GM04503 (cell line): ENCODE measurements at regions not wholly inside any gene's neighbourhood (a gene's known extent, or its start where the extent isn't known, plus 50 kb on each side); places are given as distances from the start of the nearest gene placed in this dataset.
"Not testable (repeated sequence)": the region's sequence is repeated elsewhere in the genome, so short reads cannot be mapped to it uniquely, and the experiment has no call there.

Experiments used
- DNase-seq: peaks from one replicate; pipeline ENCODE4 v3.0.0-alpha.2; 2012; ENCODE audit warnings: low read depth

DNA sequence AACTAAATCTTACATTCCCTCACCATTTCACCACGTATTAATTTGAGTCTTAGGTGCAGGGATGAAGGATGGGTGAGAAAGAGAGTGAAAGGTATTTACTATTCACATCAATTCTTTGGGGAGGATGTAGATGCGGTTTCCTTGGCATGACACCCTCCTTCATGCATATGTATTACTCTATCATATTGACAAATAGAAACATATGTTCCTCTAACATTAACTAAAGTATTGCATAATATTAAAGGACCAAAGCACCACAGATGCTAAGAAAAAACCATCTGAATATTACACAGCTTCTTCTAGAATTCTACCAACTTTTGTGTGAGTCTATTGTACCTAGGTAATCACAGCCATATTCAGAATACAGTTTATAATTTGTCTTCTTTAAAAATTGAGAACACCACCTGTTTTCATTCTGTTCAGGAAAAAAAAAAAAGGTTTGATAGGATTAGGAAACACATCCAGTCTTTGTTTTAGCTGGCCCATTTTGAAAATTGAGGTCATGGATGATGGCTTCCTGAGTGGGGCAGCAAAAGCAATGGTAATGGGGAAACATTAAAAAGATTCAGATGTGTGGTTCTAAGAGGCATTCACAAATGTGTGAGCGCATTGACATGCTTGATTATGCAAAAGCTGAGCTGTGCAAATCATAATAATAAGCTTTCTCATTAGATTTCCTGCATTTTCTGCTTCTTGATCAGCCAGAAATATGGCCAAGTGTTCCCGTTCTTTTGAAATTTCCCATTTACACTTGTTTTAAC lies 1011.5 kb upstream of the NUDT12 start:
- no peak for DNase-seq

DNA sequence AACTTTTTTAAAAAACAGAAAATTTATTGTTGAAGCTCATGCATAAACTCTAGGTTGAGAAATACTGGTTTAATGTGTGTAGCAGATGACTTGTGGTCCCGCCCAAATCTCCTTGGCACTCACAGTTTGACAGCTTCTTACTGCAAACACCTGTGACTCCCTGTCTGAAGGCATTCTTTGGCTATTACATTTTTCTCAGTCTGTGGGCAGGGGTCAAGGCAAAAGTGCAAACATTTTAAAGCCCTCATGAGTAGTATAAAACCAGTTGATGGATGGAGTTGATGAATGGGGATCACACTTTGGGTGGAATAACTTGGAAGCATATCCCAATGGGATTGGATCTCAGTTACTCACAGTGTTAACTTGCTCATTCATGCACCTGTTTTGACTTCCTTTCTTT lies 1007.0 kb upstream of the NUDT12 start:
- DNase-seq: no peak

DNA sequence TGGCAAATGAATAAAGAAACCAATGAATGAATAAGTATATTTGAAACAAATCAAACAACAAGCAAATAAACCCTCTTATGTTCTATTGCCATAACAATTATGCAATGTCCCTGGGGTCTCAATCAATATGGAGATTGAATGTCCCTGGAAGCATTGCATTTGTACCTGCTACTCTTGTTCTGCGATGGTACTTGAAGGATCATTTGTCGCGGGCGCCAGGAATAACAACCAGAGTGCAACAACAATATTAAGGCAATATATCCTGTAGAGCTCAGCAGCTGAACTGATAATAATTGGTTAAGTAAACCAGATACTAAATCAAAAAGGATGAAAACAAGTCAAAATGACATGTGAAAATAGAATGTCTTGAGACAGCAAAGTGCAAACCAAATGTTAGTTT lies 1001.9 kb upstream of the NUDT12 start:
- DNase-seq: no peak

DNA sequence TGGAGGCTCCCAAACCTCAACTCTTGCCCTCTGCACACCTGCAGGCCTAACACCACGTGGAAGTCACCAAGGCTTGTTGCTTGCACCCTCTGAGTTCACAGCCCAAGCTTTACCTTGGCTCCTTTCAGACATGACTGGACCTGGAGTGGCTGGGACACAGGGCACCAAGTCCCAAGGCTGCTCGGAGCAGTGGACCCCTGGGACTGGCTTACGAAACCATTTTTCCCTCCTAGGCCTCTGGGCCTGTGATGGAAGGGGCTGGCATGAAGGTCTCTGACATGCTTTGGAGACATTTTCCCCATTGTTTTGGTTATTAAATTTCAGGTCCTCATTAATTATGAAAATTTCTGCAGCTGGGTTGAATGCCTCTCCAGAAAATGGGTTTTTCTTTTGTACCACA lies 994.4 kb upstream of the NUDT12 start:
- DNase-seq: no peak

- DNase-seq: no peak
Measured at GRCh38 chr5:104551628-104552027, 989.0 kb upstream of the NUDT12 start.

DNA sequence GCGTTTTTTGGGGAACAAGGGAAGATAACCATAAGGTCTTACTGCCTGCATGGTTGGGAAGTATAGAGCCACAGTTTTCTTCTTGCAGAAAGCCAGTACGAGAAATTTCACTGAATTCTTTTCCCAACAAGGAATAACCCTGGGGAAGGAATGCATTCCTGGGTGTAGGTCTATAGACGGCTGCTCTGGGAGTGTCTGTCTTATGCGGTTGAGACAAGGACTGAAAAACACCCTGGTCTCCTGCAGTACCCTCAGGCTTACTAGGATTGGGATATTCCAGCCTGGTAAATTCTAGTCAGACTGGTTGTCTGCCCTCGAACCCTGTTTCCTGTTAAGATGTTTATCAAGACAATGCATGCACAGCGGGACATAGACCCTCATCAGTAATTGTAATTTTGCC lies 984.3 kb upstream of the NUDT12 start:
- DNase-seq: not testable (repeated sequence)

DNA sequence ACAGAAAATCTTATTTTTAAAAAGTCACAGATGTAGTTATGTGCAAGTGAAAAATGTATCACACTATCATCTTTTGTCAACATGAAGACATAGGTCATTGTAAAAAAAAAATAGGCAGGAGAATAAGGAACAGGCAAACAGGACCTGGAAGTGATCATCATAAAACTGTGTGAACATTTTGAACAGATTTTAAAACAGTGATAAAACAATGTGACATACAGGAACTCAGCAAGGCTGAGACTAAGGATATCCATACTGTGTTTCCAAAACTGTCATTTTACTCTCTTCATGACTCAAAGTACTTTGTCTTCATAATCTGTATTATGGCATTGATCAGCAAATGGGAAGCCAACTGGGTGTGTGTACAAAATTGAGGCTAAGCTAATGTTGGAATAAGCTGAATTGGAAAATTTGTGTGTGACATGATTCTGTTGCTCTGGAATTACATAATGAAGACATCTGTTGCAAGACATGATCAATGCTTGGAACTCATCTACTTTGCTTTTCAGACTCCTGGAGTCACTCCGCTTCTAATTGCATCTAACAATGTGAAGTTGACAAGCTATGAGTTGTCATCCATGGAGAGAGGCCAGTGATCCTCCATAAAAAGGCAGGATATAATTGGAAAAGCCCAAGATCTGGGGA lies 978.7 kb upstream of the NUDT12 start:
- no peak for DNase-seq

- no peak for DNase-seq
Measured at GRCh38 chr5:104540448-104540847, 977.9 kb upstream of the NUDT12 start.

- DNase-seq: no peak
Measured at GRCh38 chr5:104539618-104540350, 977.2 kb upstream of the NUDT12 start.

- no peak for DNase-seq
Measured at GRCh38 chr5:104538734-104539133, 976.1 kb upstream of the NUDT12 start.

DNA sequence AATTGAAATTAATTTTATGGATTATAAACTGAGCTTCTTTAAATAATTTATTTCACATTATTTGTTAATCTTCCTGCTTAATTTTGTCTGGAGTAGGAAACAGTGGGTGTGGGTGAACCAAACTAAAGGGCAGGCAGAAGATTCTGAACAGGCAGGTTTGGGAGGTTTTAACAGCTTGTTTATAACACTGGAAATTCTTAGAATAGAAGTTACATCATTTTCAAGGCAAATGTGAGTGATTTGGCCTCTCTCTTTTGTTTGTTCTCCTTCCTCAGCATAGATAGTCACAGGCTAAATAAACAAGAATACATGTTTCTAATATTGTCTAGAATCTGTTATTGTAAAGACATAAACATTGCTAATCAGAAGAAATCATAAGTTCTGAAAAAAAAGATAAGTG lies 970.9 kb upstream of the NUDT12 start:
- no peak for DNase-seq

- no peak for DNase-seq
Measured at GRCh38 chr5:104526866-104527265, 964.3 kb upstream of the NUDT12 start.

DNA sequence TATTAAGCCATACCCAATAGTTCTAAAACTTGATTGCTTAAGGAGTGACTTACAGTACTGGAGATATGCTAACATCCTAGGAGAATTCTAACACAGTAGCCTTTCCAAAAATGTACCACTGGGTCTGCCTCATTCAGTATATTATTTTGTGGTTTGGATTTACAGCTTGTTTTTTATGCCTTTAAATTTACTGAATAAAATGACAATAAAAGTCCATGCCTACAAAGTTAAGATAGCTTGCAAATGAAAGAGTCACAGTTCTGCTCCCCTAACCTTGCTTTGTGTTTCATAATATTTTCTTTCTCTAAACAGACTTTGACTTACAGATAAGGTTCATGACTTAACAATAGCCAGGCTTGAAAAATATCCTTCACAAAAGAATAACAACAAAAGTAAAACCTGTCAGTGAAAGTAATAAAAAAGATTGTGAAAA lies 951.1 kb upstream of the NUDT12 start:
- DNase-seq: no peak

GRCh38 chr5:104513121-104513602 lies 950.6 kb upstream of the NUDT12 start:
- peak; percentile 31 for DNase-seq

DNA sequence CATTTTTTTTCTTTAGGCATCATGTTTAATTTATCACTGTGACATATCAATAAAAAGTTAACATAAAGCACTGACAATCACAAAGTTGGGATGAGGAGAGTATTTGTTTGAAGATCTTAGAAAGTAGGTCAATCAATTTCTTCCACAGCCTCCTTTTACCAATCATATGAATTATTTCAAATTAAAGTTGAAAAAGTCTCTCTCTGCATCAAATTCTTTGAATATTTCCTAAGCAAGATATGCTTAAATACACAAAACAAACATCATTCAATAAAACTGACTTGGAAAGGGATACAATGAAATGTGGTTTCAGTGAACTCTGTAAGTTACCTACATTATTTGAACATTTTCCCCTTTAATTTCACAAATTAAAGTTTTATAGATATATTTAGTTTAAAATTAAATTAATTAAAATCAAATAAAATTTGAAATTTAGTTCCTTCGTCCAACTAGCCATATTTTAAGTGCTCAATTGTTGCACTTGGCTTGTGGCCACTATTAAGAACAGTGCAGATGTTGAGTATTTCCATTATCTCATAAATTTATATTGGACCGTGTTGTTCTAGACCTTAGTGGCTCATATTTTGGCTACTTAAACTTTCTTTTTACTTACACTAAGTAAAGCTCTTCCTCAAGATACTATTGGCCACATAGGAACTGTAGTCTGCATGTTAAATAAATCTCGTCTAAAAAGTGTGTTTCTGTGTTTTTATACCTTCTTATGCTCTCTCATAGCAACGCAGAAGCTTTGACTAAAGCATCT lies 949.7 kb upstream of the NUDT12 start:
- DNase-seq: no peak

- DNase-seq: no peak
Measured at GRCh38 chr5:104498281-104498680, 935.7 kb upstream of the NUDT12 start.

DNA sequence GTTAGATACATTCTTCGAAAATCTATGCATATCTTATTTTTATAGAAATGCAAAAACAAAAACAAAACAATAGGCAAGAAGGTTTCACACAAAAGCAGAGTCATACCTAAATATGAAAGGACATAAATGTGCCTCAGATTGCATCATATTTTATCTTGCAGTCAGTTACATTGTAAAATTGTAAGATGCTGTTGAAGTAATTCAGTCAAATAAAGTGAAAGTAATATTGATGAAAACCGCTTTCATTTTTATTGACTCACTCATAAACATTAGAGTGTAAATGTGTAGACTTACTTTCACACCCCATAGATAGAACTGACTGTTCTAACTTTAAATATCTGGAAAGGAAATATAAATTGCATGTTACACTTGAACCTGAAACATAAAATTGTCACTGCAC lies 931.5 kb upstream of the NUDT12 start:
- no peak for DNase-seq

GRCh38 chr5:104472811-104473210 lies 910.2 kb upstream of the NUDT12 start:
- no peak for DNase-seq

DNA sequence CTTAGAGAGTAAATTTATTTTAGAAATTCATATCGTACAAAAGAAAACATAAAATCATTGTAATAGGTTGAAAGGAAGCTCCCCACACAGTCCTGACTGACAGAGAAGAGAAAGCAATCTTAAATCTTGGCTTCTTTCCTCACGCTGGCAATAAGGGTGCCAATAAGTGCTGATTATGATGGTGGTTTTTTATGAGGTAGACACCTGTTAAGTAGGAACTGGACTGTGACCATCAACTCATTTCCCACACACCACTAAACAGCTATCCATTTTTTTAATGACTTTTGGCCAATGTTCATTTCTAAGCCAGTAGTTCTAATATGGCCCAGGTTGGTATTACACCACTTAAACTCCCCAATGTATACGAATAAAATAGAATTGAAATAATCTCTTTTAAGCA lies 893.5 kb upstream of the NUDT12 start:
- DNase-seq: no peak

DNA sequence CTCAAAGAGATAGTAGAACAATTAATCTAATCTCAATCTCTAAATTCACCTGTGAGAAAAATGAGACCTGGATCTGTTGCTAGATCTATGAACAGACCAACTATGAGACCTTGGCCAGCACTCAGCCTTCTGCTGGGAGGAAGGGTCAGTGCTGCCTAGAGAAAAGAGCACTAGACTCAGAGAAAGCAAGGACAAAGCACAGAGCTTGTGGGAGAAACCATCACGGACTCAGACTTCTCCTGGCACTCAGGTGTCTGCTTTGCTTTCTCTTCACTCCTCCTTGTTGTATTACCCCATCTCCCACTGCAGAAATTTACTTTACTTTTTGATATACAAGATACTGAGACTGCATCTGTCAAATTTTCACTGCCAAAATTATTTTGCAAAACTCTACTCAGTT lies 890.0 kb upstream of the NUDT12 start:
- no peak for DNase-seq

DNA sequence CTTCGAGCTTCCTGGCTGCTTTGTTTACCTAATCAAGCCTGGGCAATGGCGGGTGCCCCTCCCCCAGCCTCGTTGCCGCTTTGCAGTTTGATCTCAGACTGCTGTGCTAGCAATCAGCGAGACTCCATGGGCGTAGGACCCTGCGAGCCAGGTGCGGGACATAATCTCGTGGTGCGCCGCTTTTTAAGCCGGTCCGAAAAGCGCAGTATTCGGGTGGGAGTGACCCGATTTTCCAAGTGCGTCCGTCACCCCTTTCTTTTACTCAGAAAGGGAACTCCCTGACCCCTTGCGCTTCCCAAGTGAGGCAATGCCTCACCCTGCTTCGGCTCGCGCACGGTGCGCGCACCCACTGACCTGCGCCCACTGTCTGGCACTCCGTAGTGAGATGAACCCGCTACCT lies 889.3 kb upstream of the NUDT12 start:
- not testable (repeated sequence) for DNase-seq

DNA sequence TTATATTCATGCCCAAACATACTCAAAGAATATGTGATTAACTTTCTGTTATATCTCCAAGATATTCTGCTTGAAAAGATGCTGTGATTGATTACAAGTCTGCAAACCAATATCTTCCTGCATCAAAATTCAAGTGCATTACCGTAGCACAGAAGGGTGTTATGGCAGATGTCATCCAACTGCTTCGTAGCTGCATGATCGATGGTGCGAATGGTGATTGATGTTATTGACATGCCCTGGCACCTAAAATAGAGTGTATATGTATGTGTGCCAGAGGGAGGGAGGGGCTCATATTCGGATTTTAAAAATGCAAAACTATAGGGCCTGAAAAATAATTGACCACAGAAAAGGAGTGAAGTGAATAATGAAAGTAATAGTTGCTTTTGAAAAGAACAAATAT lies 882.1 kb upstream of the NUDT12 start:
- DNase-seq: no peak
